ENCODE measurements at regions not wholly inside any gene's neighbourhood (a gene's known extent, or its start where the extent isn't known, plus 50 kb on each side); places are given as distances from the start of the nearest gene placed in this dataset.

DNA sequence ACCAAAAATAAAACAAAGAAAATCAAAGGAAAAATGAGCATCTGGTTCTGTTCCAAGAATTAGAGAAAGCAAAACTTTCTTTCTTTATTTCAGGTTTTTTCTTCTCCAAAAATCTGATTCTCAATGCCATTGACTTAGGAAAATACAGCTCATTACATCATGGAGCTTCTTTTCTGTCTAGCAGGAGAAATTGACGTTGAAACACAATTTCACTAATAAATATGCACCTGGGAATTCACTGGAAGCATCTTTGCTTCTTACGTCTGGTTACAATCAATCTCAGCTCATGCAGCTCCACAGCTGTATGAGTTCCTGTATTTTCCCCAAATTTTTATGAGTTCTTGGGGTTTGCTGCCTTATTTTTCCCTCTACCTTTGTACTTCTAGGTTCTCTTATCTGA lies 1568.6 kb upstream of the GOT2 start:
- Histone ChIP-seq H3K27me3 (replicated peaks; ENCODE audit: insufficient read depth, low read length) (no peaks in the 10 kb centered on the region), H3K79me2 (ENCODE audit: low read length) (no peaks in the 10 kb centered on the region), H3K9ac (ENCODE audit: low read length) (no peak overlapping the region), H4K20me1 (ENCODE audit: insufficient read depth, low read length) (no peaks in the 10 kb centered on the region), H3K36me3 (replicated peaks; ENCODE audit: insufficient read depth, low read length) (no peaks in the 10 kb centered on the region), H3K4me3 (ENCODE audit: low read length) (no peak overlapping the region), H3K4me1 (ENCODE audit: low read length) (no peaks in the 10 kb centered on the region), H3K9me2 (replicated peaks; ENCODE audit: insufficient read depth, low read length) (no peaks in the 10 kb centered on the region), H3K4me2 (ENCODE audit: low read depth, low read length) (no peak overlapping the region), H3K9me3 (replicated peaks; ENCODE audit: insufficient read depth, low read length) (no peaks in the 10 kb centered on the region), H2AFZ (ENCODE audit: low read length) (no peak overlapping the region), H3K27ac (ENCODE audit: low read length) (no peak overlapping the region), H3F3A (ENCODE audit: insufficient read depth, low read length) (no peaks in the 10 kb centered on the region)
- DNase-seq, result no peak
- TF ChIP-seq EZH2phosphoT487 (IDR thresholded peaks at IDR 0.05; ENCODE audit: low read length) (no peak), EZH2 (optimal IDR thresholded peaks at IDR 0.05; ENCODE audit: low read depth, low read length) (no peak)
- TF ChIP-seq, protein P1, sequence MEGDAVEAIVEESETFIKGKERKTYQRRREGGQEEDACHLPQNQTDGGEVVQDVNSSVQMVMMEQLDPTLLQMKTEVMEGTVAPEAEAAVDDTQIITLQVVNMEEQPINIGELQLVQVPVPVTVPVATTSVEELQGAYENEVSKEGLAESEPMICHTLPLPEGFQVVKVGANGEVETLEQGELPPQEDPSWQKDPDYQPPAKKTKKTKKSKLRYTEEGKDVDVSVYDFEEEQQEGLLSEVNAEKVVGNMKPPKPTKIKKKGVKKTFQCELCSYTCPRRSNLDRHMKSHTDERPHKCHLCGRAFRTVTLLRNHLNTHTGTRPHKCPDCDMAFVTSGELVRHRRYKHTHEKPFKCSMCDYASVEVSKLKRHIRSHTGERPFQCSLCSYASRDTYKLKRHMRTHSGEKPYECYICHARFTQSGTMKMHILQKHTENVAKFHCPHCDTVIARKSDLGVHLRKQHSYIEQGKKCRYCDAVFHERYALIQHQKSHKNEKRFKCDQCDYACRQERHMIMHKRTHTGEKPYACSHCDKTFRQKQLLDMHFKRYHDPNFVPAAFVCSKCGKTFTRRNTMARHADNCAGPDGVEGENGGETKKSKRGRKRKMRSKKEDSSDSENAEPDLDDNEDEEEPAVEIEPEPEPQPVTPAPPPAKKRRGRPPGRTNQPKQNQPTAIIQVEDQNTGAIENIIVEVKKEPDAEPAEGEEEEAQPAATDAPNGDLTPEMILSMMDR (IDR thresholded peaks at IDR 0.05; ENCODE audit: low read length), result no peak

DNA sequence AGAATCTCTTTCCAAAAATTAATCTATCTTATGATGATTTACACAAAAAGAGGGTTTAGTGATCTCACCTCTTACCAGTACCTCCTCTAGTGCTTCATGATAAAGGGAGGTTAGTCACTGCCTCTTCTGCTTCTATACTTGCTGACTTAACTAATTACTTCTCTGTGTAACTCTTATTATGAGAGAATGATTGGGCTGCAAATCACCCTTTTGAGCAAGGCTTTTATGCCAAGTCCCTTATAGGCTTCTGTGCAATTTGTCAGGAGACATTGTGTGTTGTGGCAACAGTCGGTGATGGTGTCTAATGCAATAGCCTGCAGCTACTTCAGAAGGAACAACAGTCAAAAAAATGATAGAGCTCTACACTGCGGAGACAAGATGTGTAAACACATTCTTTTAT lies 1568.1 kb upstream of the GOT2 start:
- Histone ChIP-seq H3K9me3 (replicated peaks; ENCODE audit: insufficient read depth, low read length) (no peaks in the 10 kb centered on the region), H3K36me3 (replicated peaks; ENCODE audit: insufficient read depth, low read length) (no peaks in the 10 kb centered on the region), H3K27me3 (replicated peaks; ENCODE audit: insufficient read depth, low read length) (no peaks in the 10 kb centered on the region), H3K4me1 (ENCODE audit: low read length) (no peaks in the 10 kb centered on the region), H3K9ac (ENCODE audit: low read length) (no peak overlapping the region), H2AFZ (ENCODE audit: low read length) (no peak overlapping the region), H3F3A (ENCODE audit: insufficient read depth, low read length) (no peaks in the 10 kb centered on the region), H3K4me2 (ENCODE audit: low read depth, low read length) (no peak overlapping the region), H3K9me2 (replicated peaks; ENCODE audit: insufficient read depth, low read length) (no peaks in the 10 kb centered on the region), H3K79me2 (ENCODE audit: low read length) (no peaks in the 10 kb centered on the region), H3K4me3 (ENCODE audit: low read length) (no peak overlapping the region), H4K20me1 (ENCODE audit: insufficient read depth, low read length) (no peaks in the 10 kb centered on the region), H3K27ac (ENCODE audit: low read length) (no peak overlapping the region)
- DNase-seq, result no peak
- TF ChIP-seq EZH2 (optimal IDR thresholded peaks at IDR 0.05; ENCODE audit: low read depth, low read length) (no peak), EZH2phosphoT487 (IDR thresholded peaks at IDR 0.05; ENCODE audit: low read length) (no peak)
- TF ChIP-seq, protein P1 (IDR thresholded peaks at IDR 0.05; ENCODE audit: low read length), result no peak

DNA sequence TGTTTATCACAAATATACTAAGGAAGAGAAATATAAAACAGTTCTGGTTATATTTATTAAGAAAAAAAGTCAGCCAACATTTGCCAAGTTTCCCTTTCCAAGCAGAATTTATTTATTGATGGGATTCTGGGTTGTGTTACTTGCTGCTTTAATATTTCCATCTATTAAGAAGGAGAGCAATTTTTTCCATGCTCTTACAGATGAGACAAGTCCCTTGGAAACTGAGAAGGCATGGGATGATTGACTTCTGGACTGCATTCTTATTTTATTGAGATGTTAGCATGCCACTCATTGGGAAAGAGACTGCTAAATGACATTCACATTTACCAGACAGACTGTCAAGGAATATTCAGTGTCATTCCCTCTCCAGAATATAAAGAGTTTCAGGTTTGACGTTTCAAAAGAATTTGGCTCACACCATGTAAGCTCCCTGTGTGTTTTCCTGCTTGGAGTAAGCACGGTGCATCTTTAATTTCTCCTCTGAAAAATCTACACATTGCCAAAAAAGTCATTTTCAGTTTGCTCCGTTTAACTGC lies 1565.2 kb upstream of the GOT2 start:
- DNase-seq, result no peak
- no peak overlapping the region for H3K27ac ChIP-seq (ENCODE audit: low read length)
- H4K20me1 ChIP-seq (ENCODE audit: insufficient read depth, low read length), result no peaks in the 10 kb centered on the region
- TF ChIP-seq, protein P1 (IDR thresholded peaks at IDR 0.05; ENCODE audit: low read length), result no peak
- TF ChIP-seq EZH2 (optimal IDR thresholded peaks at IDR 0.05; ENCODE audit: low read depth, low read length) (no peak), EZH2phosphoT487 (IDR thresholded peaks at IDR 0.05; ENCODE audit: low read length) (no peak)
- no peak overlapping the region for H3K4me2 ChIP-seq (ENCODE audit: low read depth, low read length)
- no peaks in the 10 kb centered on the region for H3K9me2 ChIP-seq (replicated peaks; ENCODE audit: insufficient read depth, low read length)
- H2AFZ ChIP-seq (ENCODE audit: low read length), result no peak overlapping the region
- no peaks in the 10 kb centered on the region for H3F3A ChIP-seq (ENCODE audit: insufficient read depth, low read length)
- no peaks in the 10 kb centered on the region for H3K4me1 ChIP-seq (ENCODE audit: low read length)
- no peaks in the 10 kb centered on the region for H3K36me3 ChIP-seq (replicated peaks; ENCODE audit: insufficient read depth, low read length)
- H3K9ac ChIP-seq (ENCODE audit: low read length), result no peak overlapping the region
- H3K27me3 ChIP-seq (replicated peaks; ENCODE audit: insufficient read depth, low read length), result no peaks in the 10 kb centered on the region
- no peaks in the 10 kb centered on the region for H3K79me2 ChIP-seq (ENCODE audit: low read length)
- no peak overlapping the region for H3K4me3 ChIP-seq (ENCODE audit: low read length)
- H3K9me3 ChIP-seq (replicated peaks; ENCODE audit: insufficient read depth, low read length), result no peaks in the 10 kb centered on the region
